ENCODE measurements at regions not wholly inside any gene's neighbourhood (a gene's known extent, or its start where the extent isn't known, plus 50 kb on each side); places are given as distances from the start of the nearest gene placed in this dataset.

- no peak for FAIRE-seq
Observed at GRCh38 chr4:71287305-71287704, 51.5 kb upstream of the SLC4A4 start.

GRCh38 chr4:71288875-71289274, 49.9 kb upstream of the SLC4A4 start:
- FAIRE-seq, result no peak

Measured in A204.1 (cell line).